GM12874 (cell line): ENCODE measurements at regions not wholly inside any gene's neighbourhood (a gene's known extent, or its start where the extent isn't known, plus 50 kb on each side); places are given as distances from the start of the nearest gene placed in this dataset.

ENCODE experiments used
- CTCF ChIP-seq: IDR thresholded peaks from 2 replicates; pipeline ENCODE4 v1.5.1; 2011; ENCODE audit warnings: low read depth, mild to moderate bottlenecking, control low read depth, low read length, moderate library complexity; ENCODE audit not compliant: insufficient read depth

GRCh38 chr10:43964486-43964885, 315.8 kb upstream of the ZNF32 start:
- TF ChIP-seq CTCF, result no peak

GRCh38 chr10:43963793-43964425, 315.2 kb upstream of the ZNF32 start:
- TF ChIP-seq CTCF, result no peak

- no peak for TF ChIP-seq CTCF
Observed at GRCh38 chr10:43963379-43963778, 314.7 kb upstream of the ZNF32 start.

GRCh38 chr10:43962346-43963191, 313.9 kb upstream of the ZNF32 start:
- no peak for TF ChIP-seq CTCF

- no peak for TF ChIP-seq CTCF
Observed at GRCh38 chr10:43961523-43962345, 313.1 kb upstream of the ZNF32 start.

- TF ChIP-seq CTCF, result no peak
Observed at GRCh38 chr10:43960981-43961380, 312.3 kb upstream of the ZNF32 start.

GRCh38 chr10:43960477-43960876, 311.8 kb upstream of the ZNF32 start:
- no peak for TF ChIP-seq CTCF
